ENCODE measurements at regions not wholly inside any gene's neighbourhood (a gene's known extent, or its start where the extent isn't known, plus 50 kb on each side); places are given as distances from the start of the nearest gene placed in this dataset.

DNA sequence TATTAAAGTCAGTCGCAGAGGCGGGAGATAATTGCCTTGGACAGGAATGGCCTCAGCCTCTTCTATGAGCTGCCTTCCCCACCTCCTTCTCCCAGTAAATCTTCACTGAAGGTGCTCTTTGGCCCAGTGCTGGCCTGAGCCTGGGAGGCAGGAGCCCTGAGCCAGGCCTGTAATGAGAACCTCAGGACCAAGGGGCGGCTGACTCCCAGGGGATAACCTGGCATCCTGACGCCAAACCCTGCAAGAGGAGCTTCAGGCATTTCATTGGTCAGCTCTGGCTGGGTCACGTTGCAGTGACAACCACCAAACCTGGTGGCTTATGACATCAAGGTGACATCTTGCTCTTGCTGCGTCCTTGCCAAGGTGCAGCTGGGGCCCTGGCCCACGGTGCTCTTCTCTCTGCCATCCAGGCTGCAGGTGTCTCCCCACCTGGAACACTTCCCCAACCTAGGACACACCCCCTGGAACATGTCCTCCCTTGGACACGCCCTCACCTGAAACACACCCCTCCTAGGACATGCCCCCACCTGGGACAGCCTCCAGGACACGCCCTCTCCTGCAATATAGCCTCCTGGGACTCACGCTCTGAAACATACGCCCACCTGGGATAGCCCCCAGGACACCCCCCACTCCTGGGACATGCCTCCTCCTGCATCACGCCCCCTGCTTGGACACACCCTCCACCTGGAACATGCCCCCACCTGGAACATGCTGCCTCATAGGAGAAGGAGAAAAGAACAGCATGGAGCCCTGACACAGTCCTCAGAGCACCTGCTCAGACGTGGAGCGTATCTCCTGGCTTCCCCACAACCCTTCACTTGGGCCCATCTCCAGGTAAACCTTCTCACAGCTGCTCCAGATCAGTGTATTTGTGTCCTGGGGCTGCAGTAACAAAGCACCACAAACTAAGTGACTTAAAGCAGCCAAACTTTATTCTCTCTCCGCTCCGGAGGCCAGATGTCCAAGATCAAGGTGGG is 333.6 kb downstream of the NPHP4 start:
- no peaks in the 10 kb centered on the region for H3K4me1 Mint-ChIP-seq (ENCODE audit: low read depth)
- no peak overlapping the region for H3K4me3 Mint-ChIP-seq
- H3K36me3 Mint-ChIP-seq (ENCODE audit: low read depth): no peaks in the 10 kb centered on the region
- no peaks in the 10 kb centered on the region for H3K9me3 Mint-ChIP-seq
- H3K27ac Mint-ChIP-seq: no peak overlapping the region
- H3K27me3 Mint-ChIP-seq (ENCODE audit: low read depth): no peaks in the 10 kb centered on the region
- no peak for DNase-seq (ENCODE audit: low spot score)

DNA sequence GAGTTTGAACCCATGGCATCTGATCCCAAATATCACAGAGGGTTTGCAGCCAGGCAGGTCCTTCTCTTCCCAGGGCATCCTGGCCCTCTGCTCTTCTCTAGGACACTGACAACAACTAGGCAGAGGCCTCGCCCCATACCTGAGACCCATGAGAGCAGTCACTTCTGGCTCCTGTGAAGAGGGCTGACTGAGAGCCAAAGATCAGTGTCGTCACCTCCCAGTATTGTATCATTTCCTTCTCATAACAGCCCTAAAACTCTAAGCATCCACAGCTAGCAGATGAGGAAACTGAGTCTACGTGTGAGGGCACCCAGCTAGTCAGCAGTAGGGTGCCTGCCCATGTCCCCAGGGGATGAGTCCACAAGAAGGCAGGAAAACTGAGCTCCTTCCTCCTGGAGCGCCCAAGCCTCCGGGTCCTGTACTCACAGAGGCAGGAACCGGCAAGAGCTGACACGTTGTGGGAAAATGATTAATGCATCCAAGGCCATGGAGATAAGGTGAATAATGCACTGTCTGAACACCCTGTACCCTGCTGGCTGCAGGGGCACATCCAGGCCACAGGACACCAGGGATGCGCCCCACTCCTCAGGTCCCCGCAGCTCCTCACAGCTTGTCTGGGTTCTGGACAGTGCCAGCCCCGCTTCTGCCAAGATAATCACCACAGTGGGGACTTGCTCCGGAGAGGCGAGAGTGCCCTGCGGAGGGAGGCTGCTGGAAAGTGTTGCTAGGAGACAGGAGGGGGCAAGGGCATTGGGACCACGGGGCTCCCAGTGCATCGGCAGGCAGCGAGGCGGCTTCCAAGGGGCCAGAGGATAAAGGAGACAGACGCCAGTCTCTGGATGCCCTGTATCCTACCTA is 340.0 kb downstream of the NPHP4 start:
- Mint-ChIP-seq H3K36me3 (ENCODE audit: low read depth) (no peaks in the 10 kb centered on the region), H3K27me3 (ENCODE audit: low read depth) (peaks cover 4% of the 10 kb centered on the region), H3K4me3 (no peak overlapping the region), H3K4me1 (ENCODE audit: low read depth) (no peaks in the 10 kb centered on the region), H3K27ac (no peak overlapping the region), H3K9me3 (no peaks in the 10 kb centered on the region)
- DNase-seq (ENCODE audit: low spot score): no peak

DNA sequence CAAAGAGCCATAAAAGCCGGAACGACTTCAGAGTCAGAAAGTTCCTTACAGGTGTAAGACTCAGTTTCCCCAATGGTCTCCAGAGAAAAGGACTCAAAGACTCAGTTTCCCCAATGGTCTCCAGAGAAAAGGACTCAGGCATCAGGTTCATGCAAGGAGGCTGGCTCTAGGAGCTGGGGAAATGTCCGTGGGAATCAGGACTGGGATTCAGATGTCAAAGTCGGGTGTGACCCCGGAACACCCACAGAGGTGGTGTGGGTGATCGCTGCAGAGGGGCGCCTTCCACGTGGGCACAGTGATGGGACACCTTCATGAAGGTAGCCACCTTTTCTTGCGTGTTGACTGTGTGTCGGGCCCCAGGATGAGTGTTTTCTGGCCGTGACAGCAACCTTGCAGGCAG is 340.8 kb downstream of the NPHP4 start:
- H3K9me3 Mint-ChIP-seq: no peaks in the 10 kb centered on the region
- no peak overlapping the region for H3K4me3 Mint-ChIP-seq
- H3K4me1 Mint-ChIP-seq (ENCODE audit: low read depth): no peaks in the 10 kb centered on the region
- peaks cover 4% of the 10 kb centered on the region for H3K27me3 Mint-ChIP-seq (ENCODE audit: low read depth)
- H3K36me3 Mint-ChIP-seq (ENCODE audit: low read depth): no peaks in the 10 kb centered on the region
- no peak for DNase-seq (ENCODE audit: low spot score)
- no peak overlapping the region for H3K27ac Mint-ChIP-seq

DNA sequence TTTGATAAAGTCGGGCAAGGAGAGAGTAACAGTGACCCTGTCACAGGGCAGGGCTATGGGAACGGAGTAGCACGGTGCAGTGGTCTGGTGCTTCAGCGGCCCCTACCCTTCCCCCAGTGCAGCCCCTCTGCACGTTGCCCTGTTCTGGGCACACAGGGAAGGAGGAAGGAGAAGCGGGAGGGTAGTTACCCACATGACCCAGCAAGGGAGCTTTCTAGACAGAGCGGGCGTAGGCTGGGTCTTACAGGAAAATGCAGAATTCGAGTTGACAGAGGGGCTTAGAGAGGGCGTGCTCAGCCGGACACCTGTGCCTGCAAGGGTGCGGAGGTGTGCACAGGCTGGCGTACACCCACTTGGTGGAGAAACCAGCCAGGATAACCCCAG is 341.2 kb downstream of the NPHP4 start:
- Mint-ChIP-seq H3K27ac (no peak overlapping the region), H3K9me3 (no peaks in the 10 kb centered on the region), H3K27me3 (ENCODE audit: low read depth) (peaks cover 4% of the 10 kb centered on the region), H3K4me1 (ENCODE audit: low read depth) (no peaks in the 10 kb centered on the region), H3K4me3 (no peak overlapping the region), H3K36me3 (ENCODE audit: low read depth) (no peaks in the 10 kb centered on the region)
- no peak for DNase-seq (ENCODE audit: low spot score)

DNA sequence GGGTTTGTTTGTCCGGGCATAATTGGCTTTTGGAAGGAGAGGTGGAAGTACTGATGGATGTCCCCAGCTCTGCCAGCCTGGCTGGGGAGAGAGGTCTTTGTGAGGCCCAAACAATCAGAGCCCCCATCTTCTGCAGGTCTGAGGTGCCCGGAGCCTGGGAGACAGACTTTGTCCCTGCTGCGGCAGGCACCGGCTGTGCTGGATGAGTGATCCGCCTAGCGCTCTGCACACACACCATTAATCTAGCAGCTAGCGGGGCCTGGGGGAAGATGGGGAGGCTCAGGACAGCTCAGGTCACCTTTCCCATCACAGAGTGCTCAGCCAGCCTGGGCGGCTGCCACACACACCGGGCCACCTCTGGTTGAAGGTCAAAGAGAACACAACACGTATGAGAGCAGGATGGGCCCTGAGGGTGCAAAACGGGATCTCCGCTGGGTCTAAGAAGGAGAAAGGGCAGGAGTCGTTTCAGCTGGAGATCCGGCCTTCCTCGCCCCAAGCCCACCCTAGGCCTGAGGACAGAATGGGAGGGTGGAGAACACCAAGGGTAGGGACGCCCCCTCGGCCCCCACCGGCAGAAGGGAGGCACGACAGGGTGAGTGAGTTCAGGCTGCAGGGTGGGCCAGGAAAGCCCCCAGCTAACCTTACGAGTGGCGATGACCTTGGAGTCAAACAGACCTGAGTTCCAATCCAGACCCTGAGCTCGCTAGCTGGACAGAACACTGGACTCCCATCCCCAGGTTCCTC is 341.8 kb downstream of the NPHP4 start:
- Mint-ChIP-seq H3K36me3 (ENCODE audit: low read depth) (no peaks in the 10 kb centered on the region), H3K27me3 (ENCODE audit: low read depth) (peaks cover 4% of the 10 kb centered on the region), H3K4me3 (no peak overlapping the region), H3K4me1 (ENCODE audit: low read depth) (no peaks in the 10 kb centered on the region), H3K27ac (no peak overlapping the region), H3K9me3 (peaks cover 4% of the 10 kb centered on the region)
- DNase-seq (ENCODE audit: low spot score): no peak

DNA sequence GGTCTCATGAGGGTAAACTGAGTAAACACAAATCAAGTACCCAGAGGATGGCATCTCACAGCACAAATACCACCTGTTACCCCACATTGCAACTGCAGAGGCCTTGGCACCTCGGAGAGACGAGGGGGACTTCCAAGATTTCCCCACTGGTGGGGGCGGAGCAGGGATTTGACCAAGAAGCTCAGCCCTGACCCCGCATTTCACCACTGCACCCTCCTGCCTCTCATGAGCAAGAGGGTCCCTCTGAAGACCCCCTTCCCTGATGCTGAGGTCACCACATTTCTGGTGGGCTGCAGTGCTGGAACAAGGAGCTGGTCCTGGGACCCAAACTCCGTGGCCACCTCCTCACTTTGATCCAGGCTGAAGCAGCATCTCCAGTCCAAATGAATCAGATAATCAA is 342.4 kb downstream of the NPHP4 start:
- no peak overlapping the region for H3K4me3 Mint-ChIP-seq
- H3K9me3 Mint-ChIP-seq: peaks cover 5% of the 10 kb centered on the region
- DNase-seq (ENCODE audit: low spot score): no peak
- no peaks in the 10 kb centered on the region for H3K4me1 Mint-ChIP-seq (ENCODE audit: low read depth)
- no peaks in the 10 kb centered on the region for H3K36me3 Mint-ChIP-seq (ENCODE audit: low read depth)
- H3K27ac Mint-ChIP-seq: no peak overlapping the region
- H3K27me3 Mint-ChIP-seq (ENCODE audit: low read depth): peaks cover 4% of the 10 kb centered on the region

DNA sequence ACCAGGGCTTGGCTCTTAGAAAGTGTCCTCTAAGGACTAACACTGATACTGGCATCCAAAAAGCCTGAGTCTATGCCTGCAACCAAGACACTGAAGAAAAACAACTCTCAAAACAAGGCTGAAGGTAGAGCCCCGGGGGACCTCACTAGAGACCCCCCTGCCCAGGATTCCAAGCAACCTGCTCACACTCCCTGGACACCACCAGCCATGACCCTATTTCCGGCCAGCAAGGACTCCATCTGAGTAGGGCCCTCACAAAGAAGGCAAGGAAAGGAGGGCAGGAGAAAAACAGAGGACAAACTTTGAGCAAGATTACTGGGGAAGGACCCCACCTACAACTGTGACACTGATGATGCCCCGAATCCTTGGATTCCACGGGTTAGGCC is 343.1 kb downstream of the NPHP4 start:
- Mint-ChIP-seq H3K4me1 (ENCODE audit: low read depth) (no peaks in the 10 kb centered on the region), H3K27ac (no peak overlapping the region), H3K27me3 (ENCODE audit: low read depth) (peaks cover 4% of the 10 kb centered on the region), H3K9me3 (peaks cover 5% of the 10 kb centered on the region), H3K4me3 (no peak overlapping the region), H3K36me3 (ENCODE audit: low read depth) (no peaks in the 10 kb centered on the region)
- DNase-seq (ENCODE audit: low spot score): no peak

DNA sequence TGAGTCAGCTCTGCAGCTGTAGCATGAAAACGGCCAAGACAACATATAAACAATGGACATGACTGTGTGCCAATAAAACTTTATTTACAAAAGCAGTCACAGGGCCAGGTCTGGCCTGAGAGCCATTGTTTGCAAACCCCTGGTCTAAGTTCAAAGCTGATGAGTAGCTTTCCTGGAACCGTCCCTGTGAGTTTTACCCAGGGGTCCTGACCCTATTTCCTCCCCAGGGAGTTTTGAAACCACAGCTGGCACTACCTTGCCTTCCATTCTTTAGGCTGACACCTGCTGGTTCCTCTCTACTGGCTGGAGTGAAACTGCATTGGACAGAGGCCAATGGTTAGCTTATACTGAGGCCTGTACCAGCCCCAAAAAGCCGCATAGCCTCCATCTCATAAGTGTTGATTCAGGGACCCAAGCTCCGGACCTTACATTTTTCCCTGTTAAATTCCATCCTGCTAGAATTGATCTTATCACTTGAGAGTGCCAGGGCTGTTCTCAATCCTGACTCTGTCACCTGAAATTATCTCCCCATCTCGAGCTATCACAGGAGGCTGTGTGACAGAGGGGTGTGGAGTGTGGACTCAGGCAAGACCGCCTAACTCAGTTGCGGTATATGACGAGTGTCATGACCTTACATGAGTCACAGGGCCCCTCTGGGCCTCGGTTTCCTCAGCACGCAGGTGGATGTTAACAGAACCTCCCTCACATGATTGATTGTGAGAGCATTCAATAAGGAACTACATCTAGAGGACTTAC is 343.6 kb downstream of the NPHP4 start:
- H3K27ac Mint-ChIP-seq: no peak overlapping the region
- peaks cover 5% of the 10 kb centered on the region for H3K9me3 Mint-ChIP-seq
- DNase-seq (ENCODE audit: low spot score): no peak
- no peaks in the 10 kb centered on the region for H3K36me3 Mint-ChIP-seq (ENCODE audit: low read depth)
- no peaks in the 10 kb centered on the region for H3K4me1 Mint-ChIP-seq (ENCODE audit: low read depth)
- H3K4me3 Mint-ChIP-seq: no peak overlapping the region
- peaks cover 4% of the 10 kb centered on the region for H3K27me3 Mint-ChIP-seq (ENCODE audit: low read depth)

DNA sequence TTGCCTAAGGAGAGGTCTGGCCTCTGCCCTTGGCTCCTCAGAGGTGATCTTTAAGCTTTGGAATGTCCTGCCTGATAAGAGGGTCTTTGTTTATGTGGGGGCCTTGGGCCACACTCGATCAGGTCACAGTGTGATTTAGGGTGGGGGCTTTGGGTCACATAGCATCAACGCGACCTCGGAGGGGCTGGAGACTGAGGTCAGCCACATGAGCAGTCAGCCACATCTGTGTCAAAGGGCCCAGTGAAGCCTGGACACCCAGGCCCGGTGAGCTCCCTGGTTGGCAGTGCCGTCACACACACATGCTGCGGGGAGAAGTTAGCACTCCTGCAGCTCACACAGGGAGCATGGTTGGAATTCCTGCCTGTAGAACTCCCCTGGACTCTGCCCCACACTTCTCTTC is 345.0 kb downstream of the NPHP4 start:
- DNase-seq (ENCODE audit: low spot score): no peak
- Mint-ChIP-seq H3K36me3 (ENCODE audit: low read depth) (no peaks in the 10 kb centered on the region), H3K9me3 (peaks cover 5% of the 10 kb centered on the region), H3K27ac (no peak overlapping the region), H3K4me3 (no peak overlapping the region), H3K27me3 (ENCODE audit: low read depth) (peaks cover 4% of the 10 kb centered on the region), H3K4me1 (ENCODE audit: low read depth) (no peaks in the 10 kb centered on the region)

DNA sequence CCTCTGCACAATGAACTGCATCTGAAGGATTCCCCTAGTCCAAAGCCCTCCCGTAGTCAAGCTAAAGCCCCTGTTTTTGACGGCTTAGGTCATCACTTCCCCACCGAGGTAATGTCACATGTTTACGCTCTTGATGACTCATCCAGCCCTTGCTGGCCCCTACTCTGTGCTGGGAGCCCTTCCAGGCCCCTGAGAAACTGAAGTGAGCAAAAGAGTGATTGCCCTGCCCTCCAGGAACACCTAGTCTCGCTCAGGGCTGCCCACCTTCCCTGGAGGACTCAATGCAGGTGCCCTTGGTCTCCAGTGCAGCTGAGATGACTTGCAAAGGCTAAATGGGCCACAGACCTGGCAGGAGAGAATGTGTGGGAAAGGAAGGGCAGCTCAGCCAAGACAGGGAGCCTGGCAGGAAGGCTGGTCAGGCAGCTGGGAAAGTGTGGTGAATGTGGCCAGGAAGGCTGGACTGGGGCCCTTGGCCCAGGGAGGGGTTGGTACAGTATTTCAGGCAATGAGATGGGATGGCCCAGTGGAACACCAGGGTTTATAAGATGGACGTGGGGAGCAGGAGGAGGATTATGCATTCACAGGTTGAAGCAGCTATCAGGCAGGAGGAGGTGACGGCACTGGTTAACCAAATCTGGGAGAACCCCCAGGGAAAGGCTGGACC is 345.6 kb downstream of the NPHP4 start:
- Mint-ChIP-seq H3K4me1 (ENCODE audit: low read depth) (no peaks in the 10 kb centered on the region), H3K27ac (no peak overlapping the region), H3K36me3 (ENCODE audit: low read depth) (no peaks in the 10 kb centered on the region), H3K27me3 (ENCODE audit: low read depth) (no peaks in the 10 kb centered on the region), H3K4me3 (no peak overlapping the region), H3K9me3 (peaks cover 5% of the 10 kb centered on the region)
- DNase-seq (ENCODE audit: low spot score): no peak

DNA sequence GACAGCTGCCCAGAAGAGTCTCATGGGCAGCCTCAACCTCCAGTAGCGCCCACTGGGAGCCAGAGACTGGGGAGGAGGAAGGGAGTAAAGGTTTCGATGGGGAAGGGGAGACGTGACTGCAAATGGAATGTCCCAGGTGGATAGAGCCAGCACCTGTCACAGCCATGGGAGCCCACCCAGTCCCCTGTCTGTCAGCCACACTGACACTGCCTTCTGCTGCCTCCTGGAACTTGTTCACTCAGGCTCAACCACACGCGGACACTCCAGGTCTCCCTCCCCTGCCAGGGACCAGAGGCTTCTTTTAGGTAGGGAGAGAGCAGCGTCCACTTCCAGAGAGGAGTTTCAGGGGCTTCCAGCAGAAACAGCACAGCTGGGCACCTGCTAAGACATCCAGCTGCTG is 346.3 kb downstream of the NPHP4 start:
- no peaks in the 10 kb centered on the region for H3K27me3 Mint-ChIP-seq (ENCODE audit: low read depth)
- H3K27ac Mint-ChIP-seq: no peak overlapping the region
- no peak for DNase-seq (ENCODE audit: low spot score)
- H3K4me1 Mint-ChIP-seq (ENCODE audit: low read depth): no peaks in the 10 kb centered on the region
- H3K36me3 Mint-ChIP-seq (ENCODE audit: low read depth): no peaks in the 10 kb centered on the region
- H3K4me3 Mint-ChIP-seq: no peak overlapping the region
- peaks cover 5% of the 10 kb centered on the region for H3K9me3 Mint-ChIP-seq

DNA sequence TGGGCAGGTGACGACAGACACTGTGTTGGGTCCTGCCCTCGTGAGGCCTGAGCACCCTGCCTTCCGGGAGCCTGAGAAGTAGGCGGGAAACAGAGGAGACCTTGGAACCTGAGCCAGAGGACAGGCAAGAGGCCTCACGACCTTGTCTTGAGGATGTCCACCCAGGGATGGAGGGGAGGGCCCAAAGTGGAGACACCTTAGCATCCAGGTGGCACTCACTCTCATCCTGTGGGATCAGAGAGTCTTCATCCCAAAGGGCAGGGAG is 347.2 kb downstream of the NPHP4 start:
- no peak overlapping the region for H3K27ac Mint-ChIP-seq
- no peak for DNase-seq (ENCODE audit: low spot score)
- H3K9me3 Mint-ChIP-seq: peaks cover 5% of the 10 kb centered on the region
- H3K27me3 Mint-ChIP-seq (ENCODE audit: low read depth): no peaks in the 10 kb centered on the region
- H3K4me3 Mint-ChIP-seq: no peak overlapping the region
- no peaks in the 10 kb centered on the region for H3K36me3 Mint-ChIP-seq (ENCODE audit: low read depth)
- no peaks in the 10 kb centered on the region for H3K4me1 Mint-ChIP-seq (ENCODE audit: low read depth)

Measured in T-helper 2 cell treated with Interferon-gamma antibody and Interleukin-4, amounts not matched to agents 5 μg/mL and 100 μg/mL, for 36 hours (primary cell).